Muscle layer of colon (tissue), 2 donors: ENCODE measurements at regions not wholly inside any gene's neighbourhood (a gene's known extent, or its start where the extent isn't known, plus 50 kb on each side); places are given as distances from the start of the nearest gene placed in this dataset.

ENCODE experiments used
- H3K27ac ChIP-seq: one replicate; pipeline ENCODE4 v1.7.0; 2013; ENCODE audit warnings: low read depth, mild to moderate bottlenecking, low read length, moderate library complexity
- H3K27me3 ChIP-seq, 2 donors: one replicate each; pipeline ENCODE4 v1.7.0; 2013; ENCODE audit warnings: low read length in 2 of 2, mild to moderate bottlenecking in 2 of 2; ENCODE audit not compliant: insufficient read depth in 2 of 2, control insufficient read depth in 1 of 2
- H3K36me3 ChIP-seq: one replicate; pipeline ENCODE4 v1.7.0; 2013; ENCODE audit warnings: mild to moderate bottlenecking, low read length; ENCODE audit not compliant: insufficient read depth
- H3K4me1 ChIP-seq: one replicate; pipeline ENCODE4 v1.7.0; 2013; ENCODE audit warnings: mild to moderate bottlenecking, low read length; ENCODE audit not compliant: insufficient read depth
- H3K4me3 ChIP-seq, 2 donors: one replicate each; pipeline ENCODE4 v1.7.0; 2013; ENCODE audit warnings: low read length in 2 of 2, low read depth in 1 of 2, mild to moderate bottlenecking in 1 of 2, moderate library complexity in 1 of 2
- H3K9ac ChIP-seq: one replicate; pipeline ENCODE4 v1.7.0; 2013; ENCODE audit warnings: low read length
- H3K9me3 ChIP-seq: one replicate; pipeline ENCODE4 v1.7.0; 2013; ENCODE audit warnings: mild to moderate bottlenecking, low read length
- donor health status: abdominal sarcoma.
- donor health status: Adenocarcinoma of cecum.

DNA sequence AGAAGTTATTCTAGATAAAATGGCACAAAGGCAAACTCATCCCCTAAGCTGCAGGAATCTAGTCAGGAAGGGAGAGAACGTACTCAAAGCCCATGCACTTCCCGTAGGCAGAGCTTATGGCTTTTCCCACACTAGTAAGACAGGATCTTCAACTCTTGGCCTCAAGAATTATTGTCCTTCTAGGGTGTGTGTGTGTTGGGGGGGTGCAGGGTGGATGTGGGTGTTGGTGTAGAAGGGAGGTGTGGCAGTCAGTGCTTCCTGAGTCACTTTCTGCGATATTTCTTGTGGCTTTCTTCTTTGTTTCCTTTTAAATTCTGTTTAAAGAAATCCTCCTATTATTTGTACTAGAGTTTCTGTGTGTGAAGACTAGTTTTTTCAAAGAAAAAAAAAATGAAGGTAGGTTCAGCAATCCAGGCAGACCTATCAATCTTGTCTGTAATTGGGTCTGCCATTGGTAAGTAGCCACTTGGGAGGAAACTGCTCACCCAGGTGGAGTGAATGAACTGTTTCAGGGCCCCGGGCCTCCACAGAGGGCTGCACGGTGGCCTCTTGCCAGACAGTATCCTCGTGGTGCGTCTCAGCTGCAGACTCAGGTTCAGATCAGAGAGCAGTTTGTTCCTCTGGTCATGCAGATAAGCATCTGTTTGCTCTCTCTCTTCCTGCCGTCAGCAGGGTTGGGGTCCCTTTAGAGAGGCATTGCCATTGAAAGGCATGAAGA, 131.9 kb downstream of the NPR3 start:
- no peaks in the 10 kb centered on the region for H3K9me3 ChIP-seq
- no peak overlapping the region for H3K27ac ChIP-seq

DNA sequence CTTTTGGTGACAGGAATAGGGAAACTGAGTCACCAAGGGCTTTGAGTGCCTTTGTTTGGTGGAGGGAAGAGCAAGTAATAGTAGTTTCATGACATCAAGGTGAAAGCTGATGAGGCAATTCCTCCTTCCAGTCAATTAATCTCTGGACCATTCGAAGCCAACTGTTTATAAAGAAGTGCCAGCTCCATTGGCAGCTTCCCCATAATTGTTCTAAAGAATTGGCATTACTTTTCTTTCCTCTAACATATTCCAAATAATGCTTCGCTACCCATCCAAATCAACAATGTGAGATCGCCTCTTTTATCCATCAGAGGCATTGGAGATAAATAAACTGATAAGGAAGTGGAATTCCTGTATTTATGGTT, 132.4 kb downstream of the NPR3 start:
- no peak overlapping the region for H3K9ac ChIP-seq
- H3K9me3 ChIP-seq, result no peaks in the 10 kb centered on the region

More for the DNA sequence above, 131.9 kb downstream of the NPR3 start:
- Histone ChIP-seq H3K4me3 (no peak overlapping the region), H3K27me3 (no peaks in the 10 kb centered on the region), H3K36me3 (no peaks in the 10 kb centered on the region), H3K4me1 (no peaks in the 10 kb centered on the region), H3K9ac (no peak overlapping the region)

DNA sequence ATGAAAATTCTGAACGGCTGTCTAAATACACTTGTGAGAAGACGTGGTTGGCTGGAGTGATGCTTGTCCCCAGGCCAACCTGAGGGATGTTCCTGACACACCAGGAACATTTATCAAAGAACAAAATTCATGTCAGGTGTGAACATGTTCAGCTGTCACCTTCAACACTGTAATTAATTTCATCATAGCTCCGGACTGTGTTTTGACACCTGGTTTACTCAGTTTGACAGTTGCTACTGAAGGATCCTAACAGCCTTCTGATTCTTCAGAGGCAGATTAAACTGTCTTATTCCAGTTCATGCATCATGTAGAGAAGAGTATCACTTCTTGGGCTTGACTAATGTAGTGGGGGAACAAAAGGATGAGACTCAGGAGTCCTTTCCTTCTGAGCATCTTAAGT, 134.1 kb downstream of the NPR3 start:
- Histone ChIP-seq H3K4me3 (no peak overlapping the region), H3K27me3 (no peaks in the 10 kb centered on the region), H3K36me3 (no peaks in the 10 kb centered on the region), H3K27ac (no peak overlapping the region), H3K9me3 (no peaks in the 10 kb centered on the region), H3K9ac (no peak overlapping the region), H3K4me1 (no peaks in the 10 kb centered on the region)

More for the DNA sequence above, 132.4 kb downstream of the NPR3 start:
- no peaks in the 10 kb centered on the region for H3K36me3 ChIP-seq
- H3K4me3 ChIP-seq, result no peak overlapping the region
- no peak overlapping the region for H3K27ac ChIP-seq
- no peaks in the 10 kb centered on the region for H3K4me1 ChIP-seq
- no peaks in the 10 kb centered on the region for H3K27me3 ChIP-seq

DNA sequence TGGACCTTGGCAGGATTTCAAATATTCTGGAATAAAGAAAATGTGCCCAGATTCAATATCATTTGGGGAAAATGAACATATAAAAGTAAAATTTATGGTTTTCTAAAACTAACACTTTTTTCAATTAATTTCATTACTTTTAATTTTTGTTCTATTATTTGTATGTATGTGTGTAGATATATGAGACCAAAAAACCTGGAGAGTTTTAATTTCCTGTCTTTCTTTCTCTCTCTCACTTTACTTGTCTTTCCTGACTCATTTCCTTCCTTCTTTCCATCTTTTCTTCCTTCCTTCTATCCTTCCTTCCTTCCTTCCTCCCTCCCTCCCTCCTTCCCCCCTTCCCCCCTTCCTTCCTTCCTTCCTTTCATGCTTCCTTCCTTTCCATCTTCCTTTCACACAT, 137.0 kb downstream of the NPR3 start:
- H3K4me3 ChIP-seq, result no peak overlapping the region
- H3K27ac ChIP-seq, result no peak overlapping the region
- H3K4me1 ChIP-seq, result no peaks in the 10 kb centered on the region
- no peaks in the 10 kb centered on the region for H3K36me3 ChIP-seq
- no peaks in the 10 kb centered on the region for H3K9me3 ChIP-seq
- H3K27me3 ChIP-seq, result no peaks in the 10 kb centered on the region
- no peak overlapping the region for H3K9ac ChIP-seq

DNA sequence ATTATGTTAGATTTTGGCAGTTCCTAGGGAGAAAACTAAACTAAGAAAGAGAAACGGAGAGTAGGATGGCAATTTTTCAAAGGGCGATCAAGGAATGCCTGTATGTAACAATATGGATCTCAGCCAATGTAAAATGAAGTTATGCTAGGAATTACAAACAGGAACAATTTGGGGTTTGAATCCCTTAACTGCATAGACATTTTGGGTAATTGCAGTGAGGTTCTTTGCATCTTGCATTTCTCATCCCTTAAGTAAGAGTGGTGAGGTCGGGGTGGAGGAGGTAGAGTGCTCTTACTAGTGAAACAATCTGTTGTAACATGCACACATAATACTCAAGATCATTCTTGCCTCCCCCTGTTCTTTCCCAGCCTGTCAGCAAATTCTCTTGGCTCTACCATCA, 137.6 kb downstream of the NPR3 start:
- Histone ChIP-seq H3K36me3 (no peaks in the 10 kb centered on the region), H3K27me3 (no peaks in the 10 kb centered on the region), H3K4me3 (no peak overlapping the region), H3K4me1 (no peaks in the 10 kb centered on the region), H3K9ac (no peak overlapping the region), H3K9me3 (no peaks in the 10 kb centered on the region), H3K27ac (no peak overlapping the region)

DNA sequence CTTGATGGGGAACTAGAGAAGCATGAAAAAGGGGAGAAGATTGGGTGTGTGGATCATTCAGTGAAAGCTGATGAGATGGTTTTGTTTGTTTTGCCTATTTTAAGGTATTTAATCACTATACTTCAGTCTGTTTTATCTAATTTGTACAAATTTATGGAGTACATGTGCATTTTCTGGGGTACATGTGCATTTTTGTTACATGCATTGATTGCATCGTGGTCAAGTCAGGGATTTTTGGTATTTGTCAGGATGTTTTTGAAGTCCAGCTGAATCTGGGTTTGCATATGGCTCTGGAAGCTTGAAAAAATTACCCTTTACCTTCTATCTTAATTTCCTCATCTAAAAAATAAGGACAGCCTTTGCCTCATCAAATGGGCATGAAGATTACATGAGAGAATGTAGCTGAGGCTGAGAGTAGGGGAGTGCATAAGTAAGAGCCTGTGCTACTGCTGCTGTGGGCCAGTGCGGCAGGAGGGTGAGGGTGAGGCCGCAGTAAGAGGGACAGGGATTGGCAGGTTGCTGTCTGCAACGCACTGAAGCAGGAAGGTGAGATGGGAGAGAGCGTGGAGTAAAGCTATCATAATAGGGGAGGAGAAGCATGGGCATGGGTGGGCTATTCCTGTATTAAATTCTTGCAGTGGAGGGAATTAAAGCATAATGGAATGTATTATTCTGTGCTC, 139.8 kb downstream of the NPR3 start:
- H3K27me3 ChIP-seq, result no peaks in the 10 kb centered on the region
- no peaks in the 10 kb centered on the region for H3K9me3 ChIP-seq
- no peak overlapping the region for H3K27ac ChIP-seq
- H3K36me3 ChIP-seq, result no peaks in the 10 kb centered on the region
- H3K9ac ChIP-seq, result no peak overlapping the region
- H3K4me1 ChIP-seq, result no peaks in the 10 kb centered on the region
- H3K4me3 ChIP-seq, result no peak overlapping the region

DNA sequence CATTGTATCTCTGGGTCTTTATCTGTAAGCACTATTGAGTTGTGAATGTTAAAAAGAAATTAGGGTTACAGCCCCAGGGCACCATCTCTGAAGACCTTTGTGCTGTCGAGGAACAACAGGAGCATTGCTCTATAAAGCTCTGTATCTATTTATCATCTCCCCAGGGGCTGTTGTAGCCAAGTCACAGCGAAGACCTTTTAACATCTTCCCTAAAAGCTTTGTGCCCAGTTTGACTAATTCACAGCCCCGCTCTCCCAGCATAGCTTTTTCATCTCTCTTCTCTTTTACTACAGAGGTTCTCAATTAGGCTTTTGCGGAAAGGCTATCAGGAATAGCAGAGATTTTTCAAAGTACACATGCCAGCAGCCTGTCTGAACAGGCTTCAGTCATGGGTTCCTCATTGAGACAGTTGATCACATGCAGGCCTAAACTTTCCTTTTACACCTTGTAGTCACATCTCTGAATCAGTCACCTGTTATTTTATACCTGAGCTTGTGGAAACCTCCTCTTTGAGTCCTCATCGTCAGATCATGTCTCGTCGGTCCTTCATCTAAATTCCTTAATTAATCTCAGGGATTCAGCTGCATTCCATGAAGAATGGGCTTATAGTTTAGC, 140.5 kb downstream of the NPR3 start:
- Histone ChIP-seq H3K36me3 (no peaks in the 10 kb centered on the region), H3K4me3 (no peak overlapping the region), H3K27ac (no peak overlapping the region), H3K4me1 (no peaks in the 10 kb centered on the region), H3K9me3 (no peaks in the 10 kb centered on the region), H3K9ac (no peak overlapping the region), H3K27me3 (no peaks in the 10 kb centered on the region)

DNA sequence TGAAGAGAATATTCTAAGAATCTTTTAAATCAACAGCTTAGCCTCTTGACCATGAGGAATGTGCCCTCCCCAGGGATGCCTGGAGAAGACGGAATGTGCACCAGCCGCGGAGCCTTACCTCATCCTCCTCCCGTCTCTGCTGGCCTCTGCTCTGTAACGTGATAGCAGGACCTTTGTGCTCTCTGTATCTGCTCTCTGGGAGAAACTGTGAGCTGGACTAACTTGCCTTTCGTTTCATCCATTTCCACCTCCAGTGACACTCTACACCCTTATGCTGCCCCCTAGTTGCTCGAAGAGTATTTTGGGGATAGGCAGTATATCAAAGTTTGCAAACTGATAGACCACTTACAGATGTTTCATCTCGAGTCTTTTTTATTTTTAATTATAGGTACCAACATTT, 141.4 kb downstream of the NPR3 start:
- Histone ChIP-seq H3K4me3 (no peak overlapping the region), H3K27me3 (no peaks in the 10 kb centered on the region), H3K9me3 (no peaks in the 10 kb centered on the region), H3K4me1 (no peaks in the 10 kb centered on the region), H3K9ac (no peak overlapping the region), H3K36me3 (no peaks in the 10 kb centered on the region), H3K27ac (no peak overlapping the region)

DNA sequence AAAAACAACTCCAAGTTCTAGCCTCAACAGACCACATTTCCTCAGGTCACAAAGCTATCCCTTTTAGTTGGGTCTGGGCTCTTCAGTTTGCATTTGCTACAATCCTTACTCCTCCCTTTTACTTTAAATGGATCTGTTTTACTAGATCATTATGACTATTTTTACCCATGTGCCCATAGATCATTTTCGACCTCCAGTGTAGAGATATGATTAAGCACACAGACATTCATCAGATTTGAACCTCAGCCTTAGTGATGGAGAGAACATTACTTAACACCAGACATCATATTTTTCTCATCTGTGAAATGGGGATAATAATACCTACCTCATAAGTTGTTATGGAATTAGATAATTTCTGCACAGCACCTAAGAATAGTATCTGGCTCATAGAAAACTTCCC, 141.9 kb downstream of the NPR3 start:
- H3K9me3 ChIP-seq, result no peaks in the 10 kb centered on the region
- H3K4me1 ChIP-seq, result no peaks in the 10 kb centered on the region
- H3K4me3 ChIP-seq, result no peak overlapping the region
- H3K9ac ChIP-seq, result no peak overlapping the region
- H3K27me3 ChIP-seq, result no peaks in the 10 kb centered on the region
- no peaks in the 10 kb centered on the region for H3K36me3 ChIP-seq
- H3K27ac ChIP-seq, result no peak overlapping the region

DNA sequence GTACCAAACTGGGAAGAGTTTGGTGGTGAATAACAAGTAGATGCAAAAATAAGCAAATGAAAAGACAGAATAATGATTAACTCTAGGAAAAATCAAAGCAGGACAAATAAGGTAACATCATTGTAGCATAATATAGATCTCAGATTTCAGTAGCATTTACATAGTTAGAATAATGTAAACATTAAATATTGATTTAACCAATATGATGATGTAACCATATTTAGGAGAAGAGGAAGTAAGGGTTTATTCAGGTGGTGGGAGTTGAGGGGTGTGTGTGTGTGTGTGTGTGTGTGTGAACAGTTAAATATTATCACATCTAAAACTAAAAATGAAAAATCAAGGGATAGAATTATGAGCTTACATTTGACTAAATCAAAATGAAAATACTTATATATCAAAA, 143.4 kb downstream of the NPR3 start:
- no peaks in the 10 kb centered on the region for H3K27me3 ChIP-seq
- H3K9ac ChIP-seq, result no peak overlapping the region
- no peak overlapping the region for H3K27ac ChIP-seq
- H3K36me3 ChIP-seq, result no peaks in the 10 kb centered on the region
- H3K4me1 ChIP-seq, result no peaks in the 10 kb centered on the region
- no peak overlapping the region for H3K4me3 ChIP-seq
- H3K9me3 ChIP-seq, result no peaks in the 10 kb centered on the region

DNA sequence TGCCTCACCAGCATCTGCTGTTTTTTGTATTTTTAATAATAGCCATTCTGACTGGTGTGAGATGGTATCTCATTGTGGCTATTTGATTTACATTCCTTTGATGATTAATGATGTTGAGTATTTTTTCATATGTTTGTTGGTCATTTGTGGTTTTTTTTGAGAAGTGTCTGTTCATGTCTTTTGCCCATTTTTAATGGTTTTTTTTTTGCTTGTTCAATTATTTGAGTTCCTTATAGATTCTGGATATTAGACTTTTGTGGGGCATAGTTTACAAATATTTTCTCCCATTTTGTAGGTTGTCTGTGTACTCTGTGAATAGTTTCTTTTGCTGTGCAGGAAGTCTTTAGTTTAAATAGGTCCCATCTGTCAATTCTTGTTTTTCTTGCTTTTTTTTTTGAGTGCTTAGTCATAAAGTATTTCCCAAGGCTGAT, 148.1 kb downstream of the NPR3 start:
- no peak overlapping the region for H3K4me3 ChIP-seq
- H3K27me3 ChIP-seq, result no peaks in the 10 kb centered on the region
- H3K9ac ChIP-seq, result no peak overlapping the region
- no peak overlapping the region for H3K27ac ChIP-seq
- H3K9me3 ChIP-seq, result no peaks in the 10 kb centered on the region
- no peaks in the 10 kb centered on the region for H3K4me1 ChIP-seq
- no peaks in the 10 kb centered on the region for H3K36me3 ChIP-seq
